AG09309 (cell line): ENCODE measurements at regions not wholly inside any gene's neighbourhood (a gene's known extent, or its start where the extent isn't known, plus 50 kb on each side); places are given as distances from the start of the nearest gene placed in this dataset.
"Not testable (repeated sequence)": the region's sequence is repeated elsewhere in the genome, so short reads cannot be mapped to it uniquely, and the experiment has no call there.

Source experiments
- DNase-seq: peaks from one replicate; pipeline ENCODE4 v3.0.0-alpha.2; 2010; ENCODE audit warnings: low read depth
- H3K4me3 ChIP-seq: 2 replicates; pipeline ENCODE4 v1.5.1; 2011; ENCODE audit warnings: mild to moderate bottlenecking, low read depth, low read length, moderate library complexity; ENCODE audit not compliant: control insufficient read depth
- CTCF ChIP-seq: IDR thresholded peaks from 2 replicates; pipeline ENCODE4 v1.5.1; 2011; ENCODE audit warnings: mild to moderate bottlenecking, low read depth, low read length, inconsistent platforms; ENCODE audit not compliant: insufficient read depth, control insufficient read depth; ENCODE audit errors: missing control alignments

GRCh38 chr18:49725809-49726674, 87.3 kb downstream of the ACAA2 start:
- DNase-seq: peak; percentile 86

GRCh38 chr18:49723648-49724180, 89.6 kb downstream of the ACAA2 start:
- no peak for DNase-seq
- no peak overlapping the region for H3K4me3 ChIP-seq
- no peak for TF ChIP-seq CTCF

More at GRCh38 chr18:49725809-49726674, 87.3 kb downstream of the ACAA2 start:
- peak; percentile 35 for TF ChIP-seq CTCF
- H3K4me3 ChIP-seq: no peak overlapping the region

GRCh38 chr18:49722477-49722876, 90.9 kb downstream of the ACAA2 start:
- no peak for TF ChIP-seq CTCF
- no peak for DNase-seq

GRCh38 chr18:49721981-49722380, 91.4 kb downstream of the ACAA2 start:
- no peak overlapping the region for H3K4me3 ChIP-seq
- no peak for TF ChIP-seq CTCF
- DNase-seq: no peak

More at GRCh38 chr18:49722477-49722876, 90.9 kb downstream of the ACAA2 start:
- no peak overlapping the region for H3K4me3 ChIP-seq

GRCh38 chr18:49720944-49721343, 92.4 kb downstream of the ACAA2 start:
- DNase-seq, H3K4me3 ChIP-seq: not testable (repeated sequence)

- H3K4me3 ChIP-seq: no peak overlapping the region
- no peak for DNase-seq
- TF ChIP-seq CTCF: no peak
Measured at GRCh38 chr18:49717617-49718016, 95.7 kb downstream of the ACAA2 start.

- no peak for DNase-seq
- no peak overlapping the region for H3K4me3 ChIP-seq
- no peak for TF ChIP-seq CTCF
Measured at GRCh38 chr18:49716035-49716434, 97.3 kb downstream of the ACAA2 start.
